GM13976 (cell line): ENCODE measurements at regions not wholly inside any gene's neighbourhood (a gene's known extent, or its start where the extent isn't known, plus 50 kb on each side); places are given as distances from the start of the nearest gene placed in this dataset.

Experiments used
- DNase-seq: peaks from one replicate; pipeline ENCODE4 v3.0.0; 2012; ENCODE audit warnings: low spot score
- CTCF ChIP-seq: IDR thresholded peaks from 2 replicates; pipeline ENCODE4 v1.5.1; 2012; ENCODE audit warnings: borderline replicate concordance, mild to moderate bottlenecking; ENCODE audit not compliant: insufficient read depth; ENCODE audit errors: extremely low read depth, missing control alignments, control extremely low read depth
- in situ Hi-C: fragments of 300-500 bp; cut with MboI; formaldehyde crosslinking; loops from one replicate; pipeline ENCODE4 v1.12.0; 2022; ENCODE audit warnings: low sequenced_read_pairs, mixed read lengths, inconsistent platforms; ENCODE audit not compliant: unreplicated experiment

GRCh38 chr1:118429856-118430255 is 244.8 kb upstream of the SPAG17 start:
- no peak for DNase-seq
- in situ Hi-C loops, result no loop called here
- TF ChIP-seq CTCF, result no peak

DNA sequence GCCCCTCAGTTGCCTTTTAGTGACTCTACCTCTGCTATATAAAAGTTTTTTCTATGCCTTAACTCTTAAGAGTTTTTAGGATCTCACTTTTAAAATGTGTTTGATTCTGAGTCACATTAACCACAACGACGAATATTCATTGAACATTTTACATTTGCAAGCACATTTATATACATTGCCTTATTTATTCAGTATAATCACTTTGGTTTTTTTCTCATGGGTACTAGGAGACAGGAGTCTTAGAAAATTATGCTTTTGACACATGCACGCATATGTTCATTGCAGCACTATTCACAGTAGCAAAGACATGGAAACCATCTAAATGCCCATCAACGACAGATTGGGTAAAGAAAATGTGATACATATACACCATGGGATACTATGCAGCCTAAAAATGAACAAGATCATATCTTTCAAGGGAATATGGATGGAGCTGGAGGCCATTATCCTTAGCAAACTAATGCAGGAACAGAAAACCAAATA is 236.9 kb upstream of the SPAG17 start:
- in situ Hi-C loops, result no loop called here
- TF ChIP-seq CTCF, result no peak
- DNase-seq, result no peak

DNA sequence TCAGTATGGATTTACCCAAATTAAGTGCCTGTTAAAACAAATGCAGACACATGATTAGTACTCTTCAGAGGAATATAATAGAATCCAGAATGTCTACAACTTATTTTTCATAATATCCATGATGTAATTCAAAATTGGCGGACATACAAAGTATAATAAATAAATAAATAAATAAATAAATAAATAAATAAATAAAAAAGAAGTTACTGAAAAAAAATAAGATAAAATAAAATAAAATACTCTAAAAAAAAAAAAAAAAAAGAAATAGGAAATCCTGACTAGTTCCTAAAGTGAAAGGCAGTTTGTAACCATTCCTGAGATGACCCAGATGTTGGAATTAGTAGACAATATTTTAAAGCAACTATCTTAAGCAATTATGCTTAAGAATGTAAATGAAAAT is 219.0 kb upstream of the SPAG17 start:
- TF ChIP-seq CTCF, result no peak
- no peak for DNase-seq
- in situ Hi-C loops, result no loop called here

DNA sequence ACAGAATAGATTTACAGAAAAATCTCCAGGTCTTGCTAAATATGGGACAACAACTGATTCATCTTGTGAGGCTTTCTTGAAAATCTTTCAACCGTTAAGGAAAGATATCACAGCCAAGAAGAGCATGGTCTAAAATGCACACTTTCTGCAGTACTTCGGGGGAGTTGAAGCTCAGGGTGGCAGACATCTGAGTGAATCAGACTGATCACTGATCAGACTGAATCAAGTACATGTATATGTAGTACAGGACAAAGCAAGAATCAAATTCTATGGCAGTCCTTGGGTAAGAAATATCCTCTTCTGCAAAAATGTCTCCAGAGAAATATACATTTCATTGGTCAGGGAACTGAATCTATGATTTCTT is 212.4 kb upstream of the SPAG17 start:
- no peak for TF ChIP-seq CTCF
- in situ Hi-C loops, result no loop called here
- no peak for DNase-seq

GRCh38 chr1:118396829-118397495 is 211.9 kb upstream of the SPAG17 start:
- TF ChIP-seq CTCF, result no peak
- DNase-seq, result no peak
- in situ Hi-C loops, result no loop called here

DNA sequence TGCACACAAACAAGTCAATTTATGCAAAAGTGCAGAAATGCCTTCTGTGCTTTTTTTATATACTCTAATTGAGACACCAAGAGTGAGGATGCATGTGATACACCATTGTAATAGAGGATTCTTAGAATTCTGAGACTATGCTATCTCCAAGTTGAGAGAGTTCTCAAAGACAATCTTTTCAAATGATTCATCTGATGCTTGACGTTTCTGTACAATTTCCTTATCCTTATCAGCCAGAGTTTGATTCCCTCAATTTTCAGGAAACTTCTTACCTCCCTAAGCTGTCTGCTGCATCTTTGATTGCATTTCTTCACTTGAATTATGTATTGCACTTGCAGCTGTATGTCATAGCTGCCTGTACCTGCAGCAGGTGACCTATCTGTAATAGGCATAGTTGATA is 211.3 kb upstream of the SPAG17 start:
- TF ChIP-seq CTCF, result no peak
- no peak for DNase-seq
- in situ Hi-C loops, result no loop called here
